ENCODE measurements at regions not wholly inside any gene's neighbourhood (a gene's known extent, or its start where the extent isn't known, plus 50 kb on each side); places are given as distances from the start of the nearest gene placed in this dataset.
"Not testable (repeated sequence)": the region's sequence is repeated elsewhere in the genome, so short reads cannot be mapped to it uniquely, and the experiment has no call there.

- WGBS (ENCODE audit: insufficient coverage, low coverage, missing lambda C conversion rate), result 0% methylated on average over 3 of the region's 3 CpGs
- ATAC-seq (peak; percentile 80), DNase-seq (ENCODE audit: extremely low read depth in 1 of 4, low spot score in 3 of 4) (peak in 1 of 4 experiments; percentile 41)
- FAIRE-seq; H2AFZ ChIP-seq (ENCODE audit: low read depth, low read length); H3K27me3 ChIP-seq (ENCODE audit: control insufficient read depth in 2 of 2, insufficient read depth in 2 of 2, low read length in 2 of 2); intact Hi-C loops (cut with micrococcal nuclease); BruUV-seq (replicated peaks); H3K9me1 ChIP-seq (ENCODE audit: control insufficient read depth, insufficient read depth, low read length); CTCF ChIA-PET (ENCODE audit: low intra/inter-chr PET ratio); H3K9me3 ChIP-seq (replicated peaks; ENCODE audit: control insufficient read depth, insufficient read depth, low read depth, low read length); H3K27ac ChIP-seq (ENCODE audit: extremely low read depth, low read depth, low read length); H3K4me3 ChIP-seq; H3K4me1 ChIP-seq (replicated peaks in 1 of 2; ENCODE audit: control insufficient read depth in 2 of 2, insufficient read depth in 2 of 2, low read length in 2 of 2); H3K4me2 ChIP-seq (ENCODE audit: insufficient read depth, low read length); POLR2A ChIA-PET; H3K79me2 ChIP-seq (ENCODE audit: control insufficient read depth, insufficient read depth, low read length); H3K9ac ChIP-seq (ENCODE audit: insufficient read depth in 1 of 2, low read depth in 2 of 2, low read length in 2 of 2); H3K36me3 ChIP-seq (ENCODE audit: control insufficient read depth, insufficient read depth, low read length); H4K20me1 ChIP-seq (replicated peaks; ENCODE audit: control insufficient read depth, insufficient read depth, low read length); TF ChIP-seq PBX2 (CRISPR knock-in tag; IDR thresholded peaks at IDR 0.05; ENCODE audit: low read depth): not testable (repeated sequence)
- in situ Hi-C loops (cut with MboI), result loop anchor here (25.0 kb wide), 1 partner anchor 95 kb away; the partner anchor contains the start of gene MINPP1
- TF ChIP-seq PKNOX1 (IDR thresholded peaks at IDR 0.05), result peak; percentile 43
- peak; percentile 57 to 62 for TF ChIP-seq NRF1 (conservative IDR thresholded peaks at IDR 0.05 in 1 of 2, IDR thresholded peaks at IDR 0.05 in 1 of 2)
- TF ChIP-seq KDM1A (IDR thresholded peaks at IDR 0.05), result peak in 1 of 2 experiments; percentile 55; a peak in 1 of 4 replicates
- TF ChIP-seq MEIS2 (IDR thresholded peaks at IDR 0.05; ENCODE audit: partially characterized antibody), result peak; percentile 77
- peak; percentile 61 for TF ChIP-seq PBX2 (tag; conservative IDR thresholded peaks at IDR 0.05; ENCODE audit: low read depth)
These were observed 59.3 kb downstream of the NUTM2D start for GRCh38 chr10:87416892-87417291.

- H3K9ac ChIP-seq (ENCODE audit: insufficient read depth in 1 of 2, low read depth in 2 of 2, low read length in 2 of 2); CTCF ChIA-PET (ENCODE audit: low intra/inter-chr PET ratio); H3K9me3 ChIP-seq (replicated peaks; ENCODE audit: control insufficient read depth, insufficient read depth, low read depth, low read length); H2AFZ ChIP-seq (ENCODE audit: low read depth, low read length); H3K36me3 ChIP-seq (ENCODE audit: control insufficient read depth, insufficient read depth, low read length); H3K4me1 ChIP-seq (replicated peaks in 1 of 2; ENCODE audit: control insufficient read depth in 2 of 2, insufficient read depth in 2 of 2, low read length in 2 of 2); FAIRE-seq; DNase-seq (ENCODE audit: extremely low read depth in 1 of 4, low spot score in 3 of 4); H3K27me3 ChIP-seq (ENCODE audit: control insufficient read depth in 2 of 2, insufficient read depth in 2 of 2, low read length in 2 of 2); H4K20me1 ChIP-seq (replicated peaks; ENCODE audit: control insufficient read depth, insufficient read depth, low read length); H3K27ac ChIP-seq (ENCODE audit: extremely low read depth, low read depth, low read length); BruUV-seq (replicated peaks); POLR2A ChIA-PET; H3K4me2 ChIP-seq (ENCODE audit: insufficient read depth, low read length); intact Hi-C loops (cut with micrococcal nuclease); ATAC-seq; H3K9me1 ChIP-seq (ENCODE audit: control insufficient read depth, insufficient read depth, low read length); H3K79me2 ChIP-seq (ENCODE audit: control insufficient read depth, insufficient read depth, low read length); H3K4me3 ChIP-seq: not testable (repeated sequence)
- in situ Hi-C loops (cut with MboI), result loop anchor here (25.0 kb wide), 1 partner anchor 90 kb away; the partner anchor contains the start of gene MINPP1
These were observed 65.1 kb downstream of the NUTM2D start for GRCh38 chr10:87422641-87423040.
